Gastrocnemius medialis (tissue), 4 donors: ENCODE measurements at regions not wholly inside any gene's neighbourhood (a gene's known extent, or its start where the extent isn't known, plus 50 kb on each side); places are given as distances from the start of the nearest gene placed in this dataset.

ENCODE experiments used
- ATAC-seq, 2 donors: fragments of 150-250 bp; one replicate each; pipeline ENCODE4 v1.9.1; 2016
- DNase-seq, 2 donors: peaks; one replicate each; pipeline ENCODE4 v3.0.0-alpha.2; 2019
- H3K27ac ChIP-seq, 4 donors: fragments of 200-600 bp; sonication (generic); 1 replicate in 1 of 4; 2 replicates in 3 of 4; pipeline ENCODE4 v1.5.1; 2016 to 2018; ENCODE audit warnings: mild to moderate bottlenecking in 2 of 4, moderate library complexity in 1 of 4
- H3K27me3 ChIP-seq, 3 donors: fragments of 200-600 bp; sonication (generic) in 2 of 3; 1 replicate in 1 of 3; 2 replicates in 2 of 3; pipeline versions ENCODE4 v1.5.1 to v1.6.0; 2016 to 2019; ENCODE audit warnings: mild to moderate bottlenecking in 1 of 3, moderate library complexity in 1 of 3
- H3K36me3 ChIP-seq, 2 donors: fragments of 200-600 bp; sonication (generic) in 1 of 2; one replicate each; pipeline ENCODE4 v1.5.1; 2017 to 2018
- H3K4me1 ChIP-seq, 2 donors: fragments of 200-600 bp; sonication (generic) in 1 of 2; one replicate each; pipeline ENCODE4 v1.5.1; 2016 to 2017; ENCODE audit warnings: mild to moderate bottlenecking in 2 of 2
- H3K4me3 ChIP-seq, 4 donors: fragments of 200-600 bp; sonication (generic) in 3 of 4; 1 replicate in 1 of 4; 2 replicates in 3 of 4; pipeline ENCODE4 v1.5.1; 2016 to 2019; ENCODE audit warnings: mild to moderate bottlenecking in 2 of 4
- H3K9me3 ChIP-seq, 3 donors: fragments of 200-600 bp; sonication (generic) in 2 of 3; 1 replicate in 1 of 3; 2 replicates in 2 of 3; pipeline ENCODE4 v1.5.1; 2016 to 2019
- POLR2A ChIP-seq, 2 donors: fragments of 450-650 bp; IDR thresholded peaks; one replicate each; pipeline ENCODE4 v1.6.1; 2017; ENCODE audit warnings: antibody characterized with exemption in 2 of 2, mild to moderate bottlenecking in 2 of 2, moderate library complexity in 2 of 2
- in situ Hi-C, 4 donors: fragments of 200-750 bp; cut with MboI; loops; one replicate each; pipeline versions ENCODE4 v1.15.0 to v1.8.0; 2017; ENCODE audit warnings: low sequenced_read_pairs in 4 of 4
- intact Hi-C: fragments of 100-400 bp; cut with DNase I; formaldehyde crosslinking; loops from one replicate; pipeline ENCODE4 v1.15.1; 2023; ENCODE audit warnings: low total_unique reads
- TF ChIP-seq, protein P1 (sequence below), 5 experiments: fragments of 450-650 bp in 3 of 5; fragments of 200-600 bp in 2 of 5; sonication (generic) in 2 of 5; IDR thresholded peaks in 4 of 5; conservative IDR thresholded peaks in 1 of 5; 1 replicate in 4 of 5; 2 replicates in 1 of 5; pipeline ENCODE4 v1.5.1; 2016 to 2019; ENCODE audit warnings: antibody characterized with exemption in 5 of 5, mild to moderate bottlenecking in 3 of 5, moderate library complexity in 3 of 5

DNA sequence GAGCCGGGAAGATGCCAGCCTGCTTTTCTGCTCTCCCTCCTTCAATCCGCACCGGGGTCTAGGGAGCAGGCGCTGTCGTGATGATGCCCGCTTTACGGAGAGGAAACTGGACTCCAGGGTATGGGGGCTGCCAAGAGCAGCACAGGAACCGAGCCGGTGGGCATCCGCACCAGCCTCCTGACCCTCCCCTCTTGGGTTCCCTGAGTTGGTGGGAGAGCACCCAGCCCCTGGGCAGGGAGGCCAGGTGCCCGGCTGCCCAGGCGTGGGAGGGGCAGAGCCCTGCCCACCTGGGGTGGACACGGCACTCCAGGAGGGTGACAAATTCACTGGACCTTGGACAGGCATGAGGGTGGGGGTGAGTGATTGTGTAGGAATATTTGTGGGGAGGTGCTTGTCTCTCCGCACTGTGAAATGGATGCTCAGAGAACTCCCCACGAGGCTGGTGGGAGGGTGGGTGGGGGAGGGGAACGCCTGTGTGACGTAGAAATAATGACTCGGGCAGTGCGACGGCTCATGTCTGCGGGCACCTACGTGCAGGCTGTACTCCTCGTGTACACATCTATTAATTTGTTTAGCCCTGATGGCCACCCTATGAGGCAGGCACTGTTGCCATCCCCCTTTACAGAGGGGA, 173.4 kb downstream of the BMP7 start:
- no peaks in the 10 kb centered on the region for H3K4me1 ChIP-seq
- H3K36me3 ChIP-seq, result no peaks in the 10 kb centered on the region
- H3K9me3 ChIP-seq, result no peaks in the 10 kb centered on the region
- no peak for TF ChIP-seq POLR2A (IDR thresholded peaks at IDR 0.05)
- TF ChIP-seq, protein P1, sequence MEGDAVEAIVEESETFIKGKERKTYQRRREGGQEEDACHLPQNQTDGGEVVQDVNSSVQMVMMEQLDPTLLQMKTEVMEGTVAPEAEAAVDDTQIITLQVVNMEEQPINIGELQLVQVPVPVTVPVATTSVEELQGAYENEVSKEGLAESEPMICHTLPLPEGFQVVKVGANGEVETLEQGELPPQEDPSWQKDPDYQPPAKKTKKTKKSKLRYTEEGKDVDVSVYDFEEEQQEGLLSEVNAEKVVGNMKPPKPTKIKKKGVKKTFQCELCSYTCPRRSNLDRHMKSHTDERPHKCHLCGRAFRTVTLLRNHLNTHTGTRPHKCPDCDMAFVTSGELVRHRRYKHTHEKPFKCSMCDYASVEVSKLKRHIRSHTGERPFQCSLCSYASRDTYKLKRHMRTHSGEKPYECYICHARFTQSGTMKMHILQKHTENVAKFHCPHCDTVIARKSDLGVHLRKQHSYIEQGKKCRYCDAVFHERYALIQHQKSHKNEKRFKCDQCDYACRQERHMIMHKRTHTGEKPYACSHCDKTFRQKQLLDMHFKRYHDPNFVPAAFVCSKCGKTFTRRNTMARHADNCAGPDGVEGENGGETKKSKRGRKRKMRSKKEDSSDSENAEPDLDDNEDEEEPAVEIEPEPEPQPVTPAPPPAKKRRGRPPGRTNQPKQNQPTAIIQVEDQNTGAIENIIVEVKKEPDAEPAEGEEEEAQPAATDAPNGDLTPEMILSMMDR (IDR thresholded peaks at IDR 0.05 in 4 of 5, conservative IDR thresholded peaks at IDR 0.05 in 1 of 5), result no peak
- H3K4me3 ChIP-seq, result no peak overlapping the region
- in situ Hi-C loops (loop anchor here in 3 of 4 donors (10.0 to 25.0 kb wide), 2 partner anchors 244 to 252 kb away; partner anchors contain the start of gene SPO11 (in 1 of the 3)), intact Hi-C loops (loop anchor here (1.0 kb wide), 1 partner anchor 253 kb away; no protein-coding TSS in a partner anchor)
- DNase-seq (no peak), ATAC-seq (no peak)
- H3K27ac ChIP-seq, result no peak overlapping the region
- H3K27me3 ChIP-seq, result no peaks in the 10 kb centered on the region

DNA sequence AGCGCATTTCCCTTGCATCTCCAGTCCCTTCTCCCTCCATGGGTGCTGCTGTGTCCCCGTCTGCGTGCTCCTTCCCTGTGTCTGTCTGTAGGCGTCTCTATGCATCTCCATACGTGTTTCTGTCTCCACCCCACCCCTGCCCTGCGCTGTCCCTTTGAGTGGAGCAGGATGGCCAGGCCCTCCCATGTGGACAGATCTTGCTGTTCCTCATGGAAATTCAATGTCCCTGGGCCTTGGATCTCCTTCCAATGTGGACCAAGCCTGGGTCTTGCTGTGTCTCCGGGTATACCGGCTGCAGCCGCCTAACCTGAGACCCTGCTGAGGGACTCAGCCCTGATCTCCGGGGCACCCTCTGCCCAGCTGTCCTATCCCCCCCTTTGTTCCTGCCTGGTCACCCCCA, 172.7 kb downstream of the BMP7 start:
- H3K9me3 ChIP-seq, result no peaks in the 10 kb centered on the region
- no peak for DNase-seq
- in situ Hi-C loops, result loop anchor here in 3 of 4 donors (10.0 to 25.0 kb wide), 2 partner anchors 244 to 251 kb away; partner anchors contain the start of gene SPO11 (in 1 of the 3)

DNA sequence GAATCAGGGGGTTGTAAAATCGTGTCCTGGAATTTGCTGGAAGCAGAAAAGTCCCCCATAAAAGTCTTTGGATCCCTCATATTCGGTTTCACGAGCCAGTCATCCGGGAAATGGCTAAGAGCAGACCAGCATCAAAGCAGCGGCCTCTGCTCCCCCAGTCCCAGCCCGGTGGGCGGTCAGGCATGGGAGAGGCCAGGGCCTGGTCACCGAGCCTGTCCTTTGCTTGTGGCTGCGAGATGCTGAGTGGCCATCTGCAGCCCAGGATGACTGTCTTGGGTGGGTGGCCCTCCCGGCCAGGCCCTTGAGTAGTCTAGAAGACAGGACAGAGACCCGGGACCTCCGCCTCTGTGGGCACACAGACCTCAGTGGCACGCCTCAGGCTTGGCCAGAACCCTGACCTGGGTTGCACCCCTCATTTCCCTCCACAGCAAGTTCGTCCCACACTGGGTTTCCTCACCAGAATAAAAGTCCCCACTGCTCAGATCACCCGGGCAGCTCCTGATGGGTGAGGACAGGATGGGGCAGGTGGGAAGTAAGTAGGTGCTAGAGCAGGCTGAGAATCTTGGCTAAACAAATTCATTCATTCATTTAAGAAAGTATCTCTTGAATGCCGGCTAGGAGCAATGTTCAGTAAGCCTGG, 172.1 kb downstream of the BMP7 start:
- no peaks in the 10 kb centered on the region for H3K27me3 ChIP-seq
- intact Hi-C loops, result no loop called here
- DNase-seq, result no peak

More for the DNA sequence above, 172.7 kb downstream of the BMP7 start:
- H3K27me3 ChIP-seq, result no peaks in the 10 kb centered on the region
- H3K4me3 ChIP-seq, result no peak overlapping the region
- no peaks in the 10 kb centered on the region for H3K4me1 ChIP-seq
- H3K27ac ChIP-seq, result no peak overlapping the region
- ATAC-seq, result no peak
- no peak for TF ChIP-seq POLR2A (IDR thresholded peaks at IDR 0.05)
- TF ChIP-seq, protein P1 (IDR thresholded peaks at IDR 0.05 in 4 of 5, conservative IDR thresholded peaks at IDR 0.05 in 1 of 5), result no peak
- H3K36me3 ChIP-seq, result no peaks in the 10 kb centered on the region
- intact Hi-C loops, result no loop called here

DNA sequence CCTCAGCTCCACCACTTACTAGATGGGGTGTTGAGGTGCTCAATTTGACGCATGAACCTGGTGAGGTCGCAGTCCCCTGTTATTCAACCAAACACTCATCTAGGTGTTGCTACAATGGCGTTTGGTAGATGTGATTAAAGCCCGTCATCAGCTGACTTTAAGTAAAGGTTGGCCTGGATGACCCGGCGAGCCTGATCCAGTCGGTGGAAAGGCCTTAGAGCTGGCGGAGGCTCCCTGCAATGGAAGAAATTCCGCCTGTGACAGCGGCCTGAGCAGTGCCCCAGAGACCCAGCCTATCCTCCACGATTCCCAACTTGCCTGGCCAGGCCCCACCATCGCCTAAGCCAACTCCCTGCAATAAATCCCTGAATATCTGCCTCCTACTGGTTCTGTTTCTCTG, 171.4 kb downstream of the BMP7 start:
- in situ Hi-C loops, result loop anchor here in 3 of 4 donors (10.0 to 25.0 kb wide), 2 partner anchors 242 to 250 kb away; partner anchors contain the start of gene SPO11 (in 1 of the 3)
- ATAC-seq, result no peak

More for the DNA sequence above, 172.1 kb downstream of the BMP7 start:
- in situ Hi-C loops, result loop anchor here in 3 of 4 donors (10.0 to 25.0 kb wide), 2 partner anchors 243 to 250 kb away; partner anchors contain the start of gene SPO11 (in 1 of the 3)
- no peak for ATAC-seq
- Histone ChIP-seq H3K36me3 (no peaks in the 10 kb centered on the region), H3K4me3 (no peak overlapping the region), H3K27ac (no peak overlapping the region), H3K4me1 (no peaks in the 10 kb centered on the region), H3K9me3 (no peaks in the 10 kb centered on the region)
- no peak for TF ChIP-seq POLR2A (IDR thresholded peaks at IDR 0.05)
- TF ChIP-seq, protein P1 (IDR thresholded peaks at IDR 0.05 in 4 of 5, conservative IDR thresholded peaks at IDR 0.05 in 1 of 5), result no peak

More for the DNA sequence above, 171.4 kb downstream of the BMP7 start:
- Histone ChIP-seq H3K27me3 (no peaks in the 10 kb centered on the region), H3K36me3 (no peaks in the 10 kb centered on the region), H3K27ac (no peak overlapping the region), H3K4me1 (no peaks in the 10 kb centered on the region), H3K4me3 (no peak overlapping the region), H3K9me3 (no peaks in the 10 kb centered on the region)
- intact Hi-C loops, result no loop called here
- no peak for DNase-seq
- TF ChIP-seq POLR2A (IDR thresholded peaks at IDR 0.05), result no peak
- TF ChIP-seq, protein P1 (IDR thresholded peaks at IDR 0.05 in 4 of 5, conservative IDR thresholded peaks at IDR 0.05 in 1 of 5), result no peak
